Mammary epithelial cell (primary cell): ENCODE measurements at regions not wholly inside any gene's neighbourhood (a gene's known extent, or its start where the extent isn't known, plus 50 kb on each side); places are given as distances from the start of the nearest gene placed in this dataset.

ENCODE experiments used
- CTCF ChIP-seq, 2 donors: IDR thresholded peaks in 1 of 2; conservative IDR thresholded peaks in 1 of 2; 2 replicates each; pipeline ENCODE4 v1.5.1; 2011 to 2012; ENCODE audit warnings: inconsistent platforms in 2 of 2, low read length in 2 of 2, mild to moderate bottlenecking in 2 of 2, control low read depth in 1 of 2, low read depth in 1 of 2; ENCODE audit not compliant: insufficient read depth in 1 of 2; ENCODE audit errors: extremely low read depth in 1 of 2
- EZH2 ChIP-seq: IDR thresholded peaks from 2 replicates; pipeline ENCODE4 v1.6.1; 2012; ENCODE audit warnings: low read length, inconsistent platforms, borderline replicate concordance

GRCh38 chr5:37933576-37933975 is 93.7 kb upstream of the GDNF start:
- no peak for TF ChIP-seq CTCF (conservative IDR thresholded peaks at IDR 0.05 in 1 of 2, IDR thresholded peaks at IDR 0.05 in 1 of 2; ENCODE audit: extremely low read depth in 1 of 2, insufficient read depth in 1 of 2, low read depth in 1 of 2, low read length in 2 of 2)
- TF ChIP-seq EZH2, result no peak
